Ectodermal cell (in vitro differentiated cells): ENCODE measurements at regions not wholly inside any gene's neighbourhood (a gene's known extent, or its start where the extent isn't known, plus 50 kb on each side); places are given as distances from the start of the nearest gene placed in this dataset.

Experiments
- H3K27ac ChIP-seq: 2 replicates; pipeline ENCODE4 v1.7.0; 2013; ENCODE audit warnings: mild to moderate bottlenecking, low read depth, low read length; ENCODE audit not compliant: insufficient read depth, poor library complexity, severe bottlenecking
- H3K27me3 ChIP-seq: 2 replicates; pipeline ENCODE4 v1.7.0; 2013; ENCODE audit warnings: mild to moderate bottlenecking, low read length; ENCODE audit not compliant: insufficient read depth, control insufficient read depth, poor library complexity, severe bottlenecking
- H3K36me3 ChIP-seq: one replicate; pipeline ENCODE4 v1.7.0; 2013; ENCODE audit warnings: low read length; ENCODE audit not compliant: control insufficient read depth, insufficient read depth
- H3K4me1 ChIP-seq: one replicate; pipeline ENCODE4 v1.7.0; 2013; ENCODE audit warnings: low read length; ENCODE audit not compliant: control insufficient read depth, insufficient read depth
- H3K4me3 ChIP-seq: 2 replicates; pipeline ENCODE4 v1.7.0; 2013; ENCODE audit warnings: low read depth, low read length, control low read depth; ENCODE audit not compliant: insufficient read depth
- H3K9me3 ChIP-seq: 2 replicates; pipeline ENCODE4 v1.7.0; 2013; ENCODE audit warnings: mild to moderate bottlenecking, low read length, moderate library complexity; ENCODE audit not compliant: control insufficient read depth
- WGBS, 2 experiments: methylation state at CpG; one replicate each; pipeline ENCODE4 v1.1.7; 2013; ENCODE audit warnings: missing lambda C conversion rate in 2 of 2; 5-methylcytosine and 5-hydroxymethylcytosine counted together

DNA sequence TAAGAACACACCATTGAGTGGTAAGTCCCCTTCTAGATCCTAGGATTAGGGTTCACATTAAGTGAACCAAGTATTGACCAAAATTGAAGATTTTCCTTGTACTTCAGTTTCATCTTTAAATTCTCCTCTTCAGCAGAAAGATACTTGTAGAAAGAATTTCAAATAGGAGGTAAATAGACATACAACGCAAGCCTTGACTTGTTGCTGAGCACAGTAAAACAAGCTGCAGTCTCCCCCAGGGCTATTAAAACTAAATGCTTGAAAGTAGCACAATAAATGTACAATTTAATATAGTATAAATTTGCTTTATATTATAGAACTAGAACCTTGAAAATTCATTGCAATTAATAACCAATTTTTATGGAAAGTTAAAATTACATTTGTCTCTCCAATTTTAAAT is 170.1 kb upstream of the TARS1 start:
- H3K27me3 ChIP-seq, result no peaks in the 10 kb centered on the region
- no peaks in the 10 kb centered on the region for H3K36me3 ChIP-seq
- H3K4me3 ChIP-seq, result no peak overlapping the region
- 100% methylated on average over 1 of the region's 1 CpG; no CpG with 5 or more reads in 1 of the 2 experiments for WGBS, 2 experiments
- H3K9me3 ChIP-seq, result no peaks in the 10 kb centered on the region
- H3K27ac ChIP-seq, result no peak overlapping the region
- peaks cover 8% of the 10 kb centered on the region for H3K4me1 ChIP-seq

GRCh38 chr5:33271606-33272005 is 169.2 kb upstream of the TARS1 start:
- Histone ChIP-seq H3K27me3 (no peaks in the 10 kb centered on the region), H3K9me3 (no peaks in the 10 kb centered on the region), H3K4me1 (peaks cover 8% of the 10 kb centered on the region), H3K36me3 (no peaks in the 10 kb centered on the region), H3K4me3 (no peak overlapping the region), H3K27ac (no peak overlapping the region)
- WGBS, 2 experiments, result 100% methylated on average over 1 of the region's 1 CpG; no CpG with 5 or more reads in 1 of the 2 experiments

GRCh38 chr5:33272288-33272687 is 168.5 kb upstream of the TARS1 start:
- Histone ChIP-seq H3K4me1 (peaks cover 8% of the 10 kb centered on the region), H3K4me3 (no peak overlapping the region), H3K27me3 (no peaks in the 10 kb centered on the region), H3K36me3 (no peaks in the 10 kb centered on the region), H3K9me3 (no peaks in the 10 kb centered on the region), H3K27ac (no peak overlapping the region)
- WGBS, 2 experiments, result 79 to 86% methylated on average over 3 of the region's 3 CpGs

DNA sequence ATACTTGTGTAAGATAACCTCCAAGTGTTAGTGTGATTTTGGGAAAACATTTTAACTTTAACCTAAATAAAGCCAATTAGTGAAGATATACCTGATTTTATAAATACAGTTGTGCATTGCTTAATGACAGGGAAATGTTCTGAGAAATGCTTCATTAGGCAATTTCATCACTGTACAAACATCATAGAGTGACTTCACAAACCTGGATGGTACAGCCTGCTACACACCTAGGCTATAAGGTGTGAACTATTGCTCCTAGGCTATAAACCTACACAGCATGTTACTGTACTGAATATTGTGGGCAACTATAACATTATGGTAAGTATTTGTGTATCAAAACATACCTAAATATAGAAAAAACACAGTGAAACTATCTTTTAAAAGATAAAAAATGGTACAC is 166.8 kb upstream of the TARS1 start:
- no peaks in the 10 kb centered on the region for H3K4me1 ChIP-seq
- H3K36me3 ChIP-seq, result no peaks in the 10 kb centered on the region
- no peaks in the 10 kb centered on the region for H3K27me3 ChIP-seq
- H3K4me3 ChIP-seq, result no peak overlapping the region
- no peak overlapping the region for H3K27ac ChIP-seq
- H3K9me3 ChIP-seq, result no peaks in the 10 kb centered on the region

GRCh38 chr5:33275391-33275790 is 165.4 kb upstream of the TARS1 start:
- H3K4me1 ChIP-seq, result no peaks in the 10 kb centered on the region
- no peak overlapping the region for H3K4me3 ChIP-seq
- no peaks in the 10 kb centered on the region for H3K36me3 ChIP-seq
- no peaks in the 10 kb centered on the region for H3K27me3 ChIP-seq
- WGBS, 2 experiments, result 89% methylated on average over 3 of the region's 3 CpGs; no CpG with 5 or more reads in 1 of the 2 experiments
- no peak overlapping the region for H3K27ac ChIP-seq
- H3K9me3 ChIP-seq, result no peaks in the 10 kb centered on the region

- WGBS, 2 experiments, result 91 to 97% methylated on average over 3 to 5 of the region's 5 CpGs
- Histone ChIP-seq H3K4me1 (no peaks in the 10 kb centered on the region), H3K36me3 (no peaks in the 10 kb centered on the region), H3K4me3 (no peak overlapping the region), H3K9me3 (no peaks in the 10 kb centered on the region), H3K27ac (no peak overlapping the region), H3K27me3 (no peaks in the 10 kb centered on the region)
These were observed 164.7 kb upstream of the TARS1 start for GRCh38 chr5:33275921-33276627.

DNA sequence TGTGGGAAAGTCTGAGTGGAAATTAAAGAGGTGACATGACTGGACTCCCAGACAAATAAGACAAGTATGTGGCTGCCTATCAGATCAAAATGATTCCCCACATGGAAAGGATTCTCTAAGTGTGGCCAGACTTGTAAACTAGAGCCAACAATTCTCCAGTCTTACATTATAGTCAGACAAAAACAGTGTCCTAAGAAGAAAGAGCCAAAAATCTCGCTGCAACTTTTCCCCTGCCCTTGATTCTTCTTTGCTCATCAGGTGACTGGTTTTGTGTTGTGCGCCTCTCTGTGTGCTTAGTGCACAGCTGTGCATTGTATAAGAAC is 164.2 kb upstream of the TARS1 start:
- Histone ChIP-seq H3K36me3 (no peaks in the 10 kb centered on the region), H3K27ac (no peak overlapping the region), H3K4me3 (no peak overlapping the region), H3K9me3 (no peaks in the 10 kb centered on the region), H3K4me1 (no peaks in the 10 kb centered on the region), H3K27me3 (no peaks in the 10 kb centered on the region)
- WGBS, 2 experiments, result 87 to 92% methylated on average over 2 of the region's 2 CpGs

GRCh38 chr5:33277061-33277650 is 163.6 kb upstream of the TARS1 start:
- no peaks in the 10 kb centered on the region for H3K4me1 ChIP-seq
- 90 to 96% methylated on average over 3 of the region's 3 CpGs for WGBS, 2 experiments
- H3K27me3 ChIP-seq, result no peaks in the 10 kb centered on the region
- H3K4me3 ChIP-seq, result no peak overlapping the region
- H3K9me3 ChIP-seq, result no peaks in the 10 kb centered on the region
- H3K36me3 ChIP-seq, result no peaks in the 10 kb centered on the region
- no peak overlapping the region for H3K27ac ChIP-seq

DNA sequence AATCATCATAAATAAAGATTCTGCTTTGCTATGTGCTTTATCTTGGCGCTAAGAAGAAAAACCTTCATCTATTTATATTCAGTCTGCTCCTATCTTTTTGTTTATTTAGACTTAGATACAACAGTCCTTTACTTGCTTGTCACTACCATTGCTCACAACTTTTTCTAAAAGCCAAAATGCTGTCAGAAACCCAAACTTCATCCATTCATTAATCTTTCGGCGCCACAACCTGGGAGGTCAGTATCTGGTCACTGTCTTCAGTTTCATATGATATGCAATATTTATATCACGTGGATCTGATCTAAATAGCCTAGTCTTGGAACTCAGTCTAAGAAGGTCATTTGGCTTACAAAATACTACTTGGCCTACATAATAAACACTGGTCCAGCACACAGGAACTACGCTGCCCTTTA is 159.3 kb upstream of the TARS1 start:
- no peak overlapping the region for H3K4me3 ChIP-seq
- no peaks in the 10 kb centered on the region for H3K36me3 ChIP-seq
- 97 to 98% methylated on average over 5 of the region's 5 CpGs for WGBS, 2 experiments
- no peaks in the 10 kb centered on the region for H3K9me3 ChIP-seq
- H3K27me3 ChIP-seq, result no peaks in the 10 kb centered on the region
- no peak overlapping the region for H3K27ac ChIP-seq
- H3K4me1 ChIP-seq, result no peaks in the 10 kb centered on the region

- 88 to 90% methylated on average over 3 to 4 of the region's 4 CpGs for WGBS, 2 experiments
- H3K27me3 ChIP-seq, result no peaks in the 10 kb centered on the region
- H3K27ac ChIP-seq, result no peak overlapping the region
- no peaks in the 10 kb centered on the region for H3K36me3 ChIP-seq
- no peaks in the 10 kb centered on the region for H3K4me1 ChIP-seq
- H3K9me3 ChIP-seq, result no peaks in the 10 kb centered on the region
- H3K4me3 ChIP-seq, result no peak overlapping the region
These were observed 158.6 kb upstream of the TARS1 start for GRCh38 chr5:33282157-33282556.
